Naive B cell (primary cell): ENCODE measurements at regions not wholly inside any gene's neighbourhood (a gene's known extent, or its start where the extent isn't known, plus 50 kb on each side); places are given as distances from the start of the nearest gene placed in this dataset.

Experiments used
- ATAC-seq, 2 donors: fragments of 150-1000 bp; cut with Tn5 transposase; 2 replicates each; pipeline ENCODE4 v1.10.0; 2021; ENCODE audit warnings: low read depth in 2 of 2, mild to moderate bottlenecking in 2 of 2, moderate library complexity in 2 of 2
- DNase-seq: peaks from one replicate; pipeline ENCODE4 v3.0.0; 2022
- H3K27ac Mint-ChIP-seq, 6 donors: one replicate each; pipeline ENCODE4 v1.8.0; 2020 to 2022; ENCODE audit warnings: mild to moderate bottlenecking in 6 of 6, mixed read lengths in 6 of 6, moderate library complexity in 5 of 6, inconsistent platforms in 2 of 6
- H3K27me3 Mint-ChIP-seq, 3 donors: one replicate each; pipeline ENCODE4 v1.8.0; 2021 to 2022; ENCODE audit warnings: mixed read lengths in 3 of 3, mild to moderate bottlenecking in 1 of 3
- H3K36me3 Mint-ChIP-seq, 2 donors: one replicate each; pipeline ENCODE4 v1.8.0; 2020 to 2022; ENCODE audit warnings: mixed read lengths in 2 of 2, inconsistent platforms in 1 of 2, mild to moderate bottlenecking in 1 of 2
- H3K4me1 Mint-ChIP-seq, 3 donors: one replicate each; pipeline ENCODE4 v1.8.0; 2020 to 2022; ENCODE audit warnings: mixed read lengths in 3 of 3, inconsistent platforms in 1 of 3, mild to moderate bottlenecking in 1 of 3, moderate library complexity in 1 of 3
- H3K4me3 Mint-ChIP-seq, 8 donors: one replicate each; pipeline ENCODE4 v1.8.0; 2020 to 2022; ENCODE audit warnings: mild to moderate bottlenecking in 8 of 8, mixed read lengths in 8 of 8, moderate library complexity in 8 of 8, inconsistent platforms in 2 of 8
- H3K9me3 Mint-ChIP-seq, 7 donors: one replicate each; pipeline ENCODE4 v1.8.0; 2020 to 2022; ENCODE audit warnings: mixed read lengths in 7 of 7, mild to moderate bottlenecking in 5 of 7, inconsistent platforms in 2 of 7, moderate library complexity in 1 of 7

- Mint-ChIP-seq H3K4me1 (no peaks in the 10 kb centered on the region), H3K27ac (no peak overlapping the region), H3K27me3 (peaks cover 7 to 19% (median 11%) of the 10 kb centered on the region in 3 donors), H3K36me3 (no peaks in the 10 kb centered on the region), H3K9me3 (peaks cover 0 to 8% (median 0%) of the 10 kb centered on the region in 7 donors), H3K4me3 (no peak overlapping the region)
- ATAC-seq (no peak), DNase-seq (no peak)
These were observed 177.8 kb upstream of the EGLN3 start for GRCh38 chr14:34128665-34129064.

- Mint-ChIP-seq H3K27me3 (peaks cover 4 to 26% (median 21%) of the 10 kb centered on the region in 3 donors), H3K36me3 (no peaks in the 10 kb centered on the region), H3K4me3 (no peak overlapping the region), H3K27ac (no peak overlapping the region), H3K4me1 (no peaks in the 10 kb centered on the region), H3K9me3 (peaks cover 0 to 4% (median 0%) of the 10 kb centered on the region in 7 donors)
- no peak for ATAC-seq
- DNase-seq, result no peak
These were observed 175.7 kb upstream of the EGLN3 start for GRCh38 chr14:34126586-34126985.

GRCh38 chr14:34124585-34124984, 173.7 kb upstream of the EGLN3 start:
- Mint-ChIP-seq H3K4me1 (no peaks in the 10 kb centered on the region), H3K4me3 (no peak overlapping the region), H3K27me3 (peaks cover 17 to 26% (median 21%) of the 10 kb centered on the region in 3 donors), H3K27ac (no peak overlapping the region), H3K36me3 (no peaks in the 10 kb centered on the region), H3K9me3 (peaks cover 0 to 4% (median 0%) of the 10 kb centered on the region in 7 donors)
- no peak for ATAC-seq
- DNase-seq, result no peak

GRCh38 chr14:34122650-34123049, 171.8 kb upstream of the EGLN3 start:
- ATAC-seq (no peak), DNase-seq (no peak)
- peaks cover 16 to 26% (median 17%) of the 10 kb centered on the region in 3 donors for H3K27me3 Mint-ChIP-seq
- H3K9me3 Mint-ChIP-seq, result peaks cover 0 to 4% (median 0%) of the 10 kb centered on the region in 7 donors
- H3K27ac Mint-ChIP-seq, result no peak overlapping the region
- H3K36me3 Mint-ChIP-seq, result no peaks in the 10 kb centered on the region
- no peaks in the 10 kb centered on the region for H3K4me1 Mint-ChIP-seq
- no peak overlapping the region for H3K4me3 Mint-ChIP-seq

GRCh38 chr14:34122081-34122480, 171.2 kb upstream of the EGLN3 start:
- Mint-ChIP-seq H3K27ac (no peak overlapping the region), H3K36me3 (no peaks in the 10 kb centered on the region), H3K4me3 (no peak overlapping the region), H3K27me3 (peaks cover 16 to 26% (median 17%) of the 10 kb centered on the region in 3 donors), H3K4me1 (no peaks in the 10 kb centered on the region), H3K9me3 (peaks cover 0 to 4% (median 0%) of the 10 kb centered on the region in 7 donors)
- no peak for DNase-seq
- no peak for ATAC-seq

- H3K4me3 Mint-ChIP-seq, result peak overlapping the region in 2 of 8 donors; percentile 4 to 42
- no peak for ATAC-seq
- H3K27me3 Mint-ChIP-seq, result peaks cover 18 to 29% (median 22%) of the 10 kb centered on the region in 3 donors
- no peaks in the 10 kb centered on the region for H3K4me1 Mint-ChIP-seq
- no peaks in the 10 kb centered on the region for H3K36me3 Mint-ChIP-seq
- no peak for DNase-seq
- peaks cover 0 to 10% (median 3%) of the 10 kb centered on the region in 7 donors for H3K9me3 Mint-ChIP-seq
- peak overlapping the region in 1 of 6 donors; percentile 50 for H3K27ac Mint-ChIP-seq
These were observed 169.5 kb upstream of the EGLN3 start for GRCh38 chr14:34120185-34120977.

GRCh38 chr14:34119107-34119858, 168.4 kb upstream of the EGLN3 start:
- no peak for DNase-seq
- Mint-ChIP-seq H3K4me1 (no peaks in the 10 kb centered on the region), H3K27ac (no peak overlapping the region), H3K4me3 (no peak overlapping the region), H3K27me3 (peaks cover 20 to 31% (median 27%) of the 10 kb centered on the region in 3 donors), H3K9me3 (peaks cover 0 to 10% (median 4%) of the 10 kb centered on the region in 7 donors), H3K36me3 (no peaks in the 10 kb centered on the region)
- no peak for ATAC-seq

GRCh38 chr14:34113991-34114390, 163.1 kb upstream of the EGLN3 start:
- Mint-ChIP-seq H3K36me3 (no peaks in the 10 kb centered on the region), H3K27me3 (peaks cover 16 to 29% (median 18%) of the 10 kb centered on the region in 3 donors), H3K4me1 (no peaks in the 10 kb centered on the region), H3K4me3 (no peak overlapping the region), H3K9me3 (peaks cover 0 to 10% (median 7%) of the 10 kb centered on the region in 7 donors), H3K27ac (no peak overlapping the region)
- ATAC-seq (no peak), DNase-seq (no peak)

- Mint-ChIP-seq H3K27me3 (peaks cover 16 to 29% (median 19%) of the 10 kb centered on the region in 3 donors), H3K4me1 (no peaks in the 10 kb centered on the region), H3K9me3 (peaks cover 0 to 11% (median 7%) of the 10 kb centered on the region in 7 donors), H3K36me3 (no peaks in the 10 kb centered on the region), H3K4me3 (no peak overlapping the region), H3K27ac (no peak overlapping the region)
- DNase-seq (no peak), ATAC-seq (no peak)
These were observed 162.2 kb upstream of the EGLN3 start for GRCh38 chr14:34113005-34113511.

GRCh38 chr14:34111953-34112352, 161.1 kb upstream of the EGLN3 start:
- Mint-ChIP-seq H3K27me3 (peaks cover 16 to 29% (median 19%) of the 10 kb centered on the region in 3 donors), H3K9me3 (peaks cover 0 to 11% (median 7%) of the 10 kb centered on the region in 7 donors), H3K36me3 (no peaks in the 10 kb centered on the region), H3K27ac (no peak overlapping the region), H3K4me1 (no peaks in the 10 kb centered on the region), H3K4me3 (no peak overlapping the region)
- no peak for ATAC-seq
- DNase-seq, result no peak

GRCh38 chr14:34111505-34111904, 160.6 kb upstream of the EGLN3 start:
- Mint-ChIP-seq H3K4me3 (no peak overlapping the region), H3K4me1 (no peaks in the 10 kb centered on the region)

GRCh38 chr14:34110531-34110930, 159.7 kb upstream of the EGLN3 start:
- peaks cover 10 to 24% (median 15%) of the 10 kb centered on the region in 3 donors for H3K27me3 Mint-ChIP-seq
- no peak overlapping the region for H3K27ac Mint-ChIP-seq
- H3K9me3 Mint-ChIP-seq, result peaks cover 0 to 7% (median under 1%) of the 10 kb centered on the region in 7 donors
- no peaks in the 10 kb centered on the region for H3K4me1 Mint-ChIP-seq
- H3K4me3 Mint-ChIP-seq, result no peak overlapping the region
- no peaks in the 10 kb centered on the region for H3K36me3 Mint-ChIP-seq
- DNase-seq (no peak), ATAC-seq (no peak)

More at GRCh38 chr14:34111505-34111904, 160.6 kb upstream of the EGLN3 start:
- ATAC-seq (no peak), DNase-seq (no peak)
- peaks cover 16 to 29% (median 19%) of the 10 kb centered on the region in 3 donors for H3K27me3 Mint-ChIP-seq
- H3K27ac Mint-ChIP-seq, result no peak overlapping the region
- peaks cover 0 to 11% (median 7%) of the 10 kb centered on the region in 7 donors for H3K9me3 Mint-ChIP-seq
- no peaks in the 10 kb centered on the region for H3K36me3 Mint-ChIP-seq

GRCh38 chr14:34107441-34107840, 156.6 kb upstream of the EGLN3 start:
- no peak overlapping the region for H3K27ac Mint-ChIP-seq
- no peak for ATAC-seq
- H3K9me3 Mint-ChIP-seq, result peaks cover 0 to 5% (median 0%) of the 10 kb centered on the region in 7 donors
- no peaks in the 10 kb centered on the region for H3K36me3 Mint-ChIP-seq
- H3K27me3 Mint-ChIP-seq, result peaks cover 0 to 11% (median 8%) of the 10 kb centered on the region in 3 donors
- H3K4me1 Mint-ChIP-seq, result no peaks in the 10 kb centered on the region
- H3K4me3 Mint-ChIP-seq, result peak overlapping the region in 1 of 8 donors; percentile 2
- no peak for DNase-seq
